Aorta (tissue), 5 donors: ENCODE measurements at regions not wholly inside any gene's neighbourhood (a gene's known extent, or its start where the extent isn't known, plus 50 kb on each side); places are given as distances from the start of the nearest gene placed in this dataset.
A peak's percentile ranks its signal among the peaks of the same experiment; 100 is the strongest.

Source experiments
- ATAC-seq: fragments of 200-7000 bp; cut with Tn5 transposase; one replicate; pipeline ENCODE4 v1.9.1; 2022; ENCODE audit warnings: moderate library complexity; ENCODE audit not compliant: low FRiP score
- DNase-seq, 2 donors: peaks; one replicate each; pipeline ENCODE4 v3.0.0-alpha.2; 2020
- H3K27ac ChIP-seq, 2 donors: one replicate each; pipeline ENCODE4 v1.5.1; 2013; ENCODE audit warnings: low read length in 2 of 2, mild to moderate bottlenecking in 2 of 2, moderate library complexity in 2 of 2, control low read depth in 1 of 2, inconsistent platforms in 1 of 2, low read depth in 1 of 2
- H3K27me3 ChIP-seq, 2 donors: one replicate each; pipeline ENCODE4 v1.6.1; 2013; ENCODE audit warnings: control low read depth in 1 of 2, low read length in 1 of 2, mild to moderate bottlenecking in 1 of 2, moderate library complexity in 1 of 2; ENCODE audit not compliant: insufficient read depth in 2 of 2, control insufficient read depth in 1 of 2
- H3K36me3 ChIP-seq, 2 donors: one replicate each; pipeline ENCODE4 v1.6.1; 2013; ENCODE audit warnings: control low read depth in 1 of 2, low read length in 1 of 2, mild to moderate bottlenecking in 1 of 2; ENCODE audit not compliant: insufficient read depth in 2 of 2, control insufficient read depth in 1 of 2
- H3K4me1 ChIP-seq, 2 donors: one replicate each; pipeline ENCODE4 v1.6.1; 2013; ENCODE audit warnings: low read length in 2 of 2, control low read depth in 1 of 2, mild to moderate bottlenecking in 1 of 2, moderate library complexity in 1 of 2; ENCODE audit not compliant: insufficient read depth in 2 of 2, control insufficient read depth in 1 of 2
- H3K4me3 ChIP-seq, 2 donors: one replicate each; pipeline ENCODE4 v1.5.1; 2013; ENCODE audit warnings: low read length in 2 of 2, control low read depth in 1 of 2, mild to moderate bottlenecking in 1 of 2
- H3K9me3 ChIP-seq: one replicate; pipeline ENCODE4 v1.6.1; 2013; ENCODE audit warnings: mild to moderate bottlenecking, low read length; ENCODE audit not compliant: control insufficient read depth
- WGBS, 2 donors: extraction: QIAGEN DNeasy Blood & Tissue Kit; methylation state at CpG; one replicate each; pipeline ENCODE4 v1.1.7; 2013; 5-methylcytosine and 5-hydroxymethylcytosine counted together
- intact Hi-C, 2 donors: fragments of 100-400 bp; cut with DNase I; formaldehyde crosslinking; loops; one replicate each; pipeline versions ENCODE4 v1.14.2 to v1.15.0; 2022
- donor health status: healthy with polysubstance abuse.
- donor health status: Bipolar disorder and iron deficiency.
- donor health status: DM: no; HTN: no; CAD: no.
- donor health status: DM: no; HTN: no; CAD: no.
- donor health status: DM: yes; HTN: yes; CAD: no.

GRCh38 chr4:13184199-13184598 is 299.9 kb downstream of the RAB28 start:
- Histone ChIP-seq H3K27ac (no peak overlapping the region), H3K9me3 (peaks cover 2% of the 10 kb centered on the region), H3K4me3 (no peak overlapping the region), H3K4me1 (peaks cover 0 to 2% of the 10 kb centered on the region in 2 donors), H3K27me3 (no peaks in the 10 kb centered on the region), H3K36me3 (peaks cover 0 to 2% of the 10 kb centered on the region in 2 donors)
- ATAC-seq = no peak
- intact Hi-C loops = no loop called here
- WGBS, 2 donors = 69 to 95% methylated on average over 2 of the region's 2 CpGs
- no peak for DNase-seq

GRCh38 chr4:13182133-13182532 is 302.0 kb downstream of the RAB28 start:
- DNase-seq (no peak), ATAC-seq (no peak)
- Histone ChIP-seq H3K4me1 (peaks cover 0 to 2% of the 10 kb centered on the region in 2 donors), H3K9me3 (peaks cover 2% of the 10 kb centered on the region), H3K27me3 (no peaks in the 10 kb centered on the region), H3K27ac (no peak overlapping the region), H3K4me3 (no peak overlapping the region), H3K36me3 (peaks cover 0 to 2% of the 10 kb centered on the region in 2 donors)
- intact Hi-C loops = no loop called here

GRCh38 chr4:13181681-13182080 is 302.5 kb downstream of the RAB28 start:
- no peak for DNase-seq
- ATAC-seq = no peak
- intact Hi-C loops = no loop called here
- Histone ChIP-seq H3K27me3 (no peaks in the 10 kb centered on the region), H3K9me3 (peaks cover 2% of the 10 kb centered on the region), H3K4me1 (peaks cover 0 to 2% of the 10 kb centered on the region in 2 donors), H3K4me3 (no peak overlapping the region), H3K36me3 (peaks cover 0 to 2% of the 10 kb centered on the region in 2 donors), H3K27ac (no peak overlapping the region)
- 22 to 32% methylated on average over 4 of the region's 4 CpGs for WGBS, 2 donors

GRCh38 chr4:13180701-13181100 is 303.4 kb downstream of the RAB28 start:
- Histone ChIP-seq H3K4me3 (no peak overlapping the region), H3K27ac (no peak overlapping the region), H3K4me1 (peaks cover 0 to 2% of the 10 kb centered on the region in 2 donors), H3K9me3 (peaks cover 2% of the 10 kb centered on the region), H3K27me3 (no peaks in the 10 kb centered on the region), H3K36me3 (peaks cover 0 to 2% of the 10 kb centered on the region in 2 donors)
- no peak for DNase-seq
- intact Hi-C loops = no loop called here
- ATAC-seq = no peak

GRCh38 chr4:13178621-13179020 is 305.5 kb downstream of the RAB28 start:
- 85 to 91% methylated on average over 1 of the region's 1 CpG for WGBS, 2 donors
- Histone ChIP-seq H3K36me3 (peaks cover 0 to 2% of the 10 kb centered on the region in 2 donors), H3K27ac (no peak overlapping the region), H3K4me3 (no peak overlapping the region), H3K4me1 (peaks cover 0 to 2% of the 10 kb centered on the region in 2 donors), H3K27me3 (no peaks in the 10 kb centered on the region), H3K9me3 (no peaks in the 10 kb centered on the region)
- intact Hi-C loops = no loop called here
- no peak for DNase-seq
- ATAC-seq = no peak

GRCh38 chr4:13176741-13177142 is 307.4 kb downstream of the RAB28 start:
- Histone ChIP-seq H3K4me3 (no peak overlapping the region), H3K36me3 (peaks cover 0 to 2% of the 10 kb centered on the region in 2 donors), H3K27me3 (no peaks in the 10 kb centered on the region), H3K4me1 (no peaks in the 10 kb centered on the region), H3K9me3 (no peaks in the 10 kb centered on the region), H3K27ac (no peak overlapping the region)
- 49 to 51% methylated on average over 5 of the region's 5 CpGs for WGBS, 2 donors
- DNase-seq = no peak
- ATAC-seq = no peak
- intact Hi-C loops = no loop called here

- H3K4me3 ChIP-seq = no peak overlapping the region
- H3K36me3 ChIP-seq = peaks cover 0 to 2% of the 10 kb centered on the region in 2 donors
- intact Hi-C loops = no loop called here
- H3K4me1 ChIP-seq = no peaks in the 10 kb centered on the region
- H3K27ac ChIP-seq = no peak overlapping the region
- no peaks in the 10 kb centered on the region for H3K27me3 ChIP-seq
- no peak for DNase-seq
- no peaks in the 10 kb centered on the region for H3K9me3 ChIP-seq
- no peak for ATAC-seq
- WGBS, 2 donors = 90 to 92% methylated on average over 5 of the region's 5 CpGs
These were observed 309.2 kb downstream of the RAB28 start for GRCh38 chr4:13174926-13175325.

GRCh38 chr4:13174001-13174400 is 310.1 kb downstream of the RAB28 start:
- 53 to 67% methylated on average over 6 of the region's 6 CpGs for WGBS, 2 donors
- Histone ChIP-seq H3K9me3 (no peaks in the 10 kb centered on the region), H3K4me1 (no peaks in the 10 kb centered on the region), H3K27me3 (no peaks in the 10 kb centered on the region), H3K36me3 (no peaks in the 10 kb centered on the region), H3K4me3 (no peak overlapping the region), H3K27ac (no peak overlapping the region)
- ATAC-seq (peak; percentile 88), DNase-seq (peak in 1 of 2 donors; percentile 70)
- intact Hi-C loops = no loop called here

- Histone ChIP-seq H3K9me3 (no peaks in the 10 kb centered on the region), H3K27ac (no peak overlapping the region), H3K27me3 (no peaks in the 10 kb centered on the region), H3K36me3 (no peaks in the 10 kb centered on the region), H3K4me1 (no peaks in the 10 kb centered on the region), H3K4me3 (no peak overlapping the region)
- ATAC-seq = no peak
- WGBS, 2 donors = 92 to 94% methylated on average over 5 of the region's 5 CpGs
- intact Hi-C loops = no loop called here
- no peak for DNase-seq
These were observed 312.7 kb downstream of the RAB28 start for GRCh38 chr4:13171292-13172057.
